HG03521 (cell line): ENCODE measurements at regions not wholly inside any gene's neighbourhood (a gene's known extent, or its start where the extent isn't known, plus 50 kb on each side); places are given as distances from the start of the nearest gene placed in this dataset.

ENCODE experiments used
- ATAC-seq: cut with Tn5 transposase; IDR thresholded peaks from one replicate; pipeline ENCODE4 v1.9.1; 2021; ENCODE audit warnings: mild to moderate bottlenecking, moderate library complexity; ENCODE audit not compliant: unreplicated experiment

DNA sequence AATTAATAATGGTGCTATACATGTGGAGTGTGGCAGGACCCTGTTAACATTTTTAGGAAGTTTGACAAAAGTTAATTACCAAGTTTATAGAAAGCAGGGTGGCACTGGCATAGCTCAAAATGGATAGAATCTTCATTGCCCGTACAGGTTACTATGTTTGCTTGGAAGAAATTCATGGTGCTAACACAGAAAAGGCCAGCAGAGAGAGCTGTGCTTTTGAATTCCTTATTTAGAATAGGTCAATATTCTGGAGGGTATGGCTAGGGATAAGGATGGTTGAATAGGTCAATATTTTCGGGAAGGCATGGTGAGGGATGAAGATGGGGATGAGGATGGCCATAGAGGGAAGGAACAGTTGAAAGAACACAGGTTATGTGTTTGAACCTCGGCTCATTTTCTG lies 345.1 kb downstream of the LMO4 start:
- no peak for ATAC-seq

GRCh38 chr1:87674791-87675190 lies 346.1 kb downstream of the LMO4 start:
- ATAC-seq = no peak

- no peak for ATAC-seq
Observed at GRCh38 chr1:87678266-87678665, 349.6 kb downstream of the LMO4 start.

DNA sequence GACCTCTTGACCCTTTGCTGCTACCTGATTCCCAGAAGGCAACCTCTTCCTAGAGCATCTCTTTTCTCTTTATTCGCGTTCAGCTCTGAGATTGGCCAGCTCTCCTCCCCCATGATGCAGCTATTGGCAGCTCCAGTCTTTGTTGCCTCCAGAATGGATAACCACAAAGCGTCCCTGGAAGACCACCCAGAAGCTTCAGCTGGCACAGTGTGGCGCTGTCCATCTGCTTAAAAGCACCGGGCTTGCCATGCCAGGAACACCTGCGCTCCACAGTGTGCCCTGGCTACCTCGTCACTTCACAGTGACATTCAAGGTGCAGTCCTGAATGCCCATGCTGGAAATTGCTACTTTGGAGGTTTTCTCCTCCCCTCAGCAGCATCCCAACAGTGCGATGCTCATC lies 353.9 kb downstream of the LMO4 start:
- no peak for ATAC-seq

DNA sequence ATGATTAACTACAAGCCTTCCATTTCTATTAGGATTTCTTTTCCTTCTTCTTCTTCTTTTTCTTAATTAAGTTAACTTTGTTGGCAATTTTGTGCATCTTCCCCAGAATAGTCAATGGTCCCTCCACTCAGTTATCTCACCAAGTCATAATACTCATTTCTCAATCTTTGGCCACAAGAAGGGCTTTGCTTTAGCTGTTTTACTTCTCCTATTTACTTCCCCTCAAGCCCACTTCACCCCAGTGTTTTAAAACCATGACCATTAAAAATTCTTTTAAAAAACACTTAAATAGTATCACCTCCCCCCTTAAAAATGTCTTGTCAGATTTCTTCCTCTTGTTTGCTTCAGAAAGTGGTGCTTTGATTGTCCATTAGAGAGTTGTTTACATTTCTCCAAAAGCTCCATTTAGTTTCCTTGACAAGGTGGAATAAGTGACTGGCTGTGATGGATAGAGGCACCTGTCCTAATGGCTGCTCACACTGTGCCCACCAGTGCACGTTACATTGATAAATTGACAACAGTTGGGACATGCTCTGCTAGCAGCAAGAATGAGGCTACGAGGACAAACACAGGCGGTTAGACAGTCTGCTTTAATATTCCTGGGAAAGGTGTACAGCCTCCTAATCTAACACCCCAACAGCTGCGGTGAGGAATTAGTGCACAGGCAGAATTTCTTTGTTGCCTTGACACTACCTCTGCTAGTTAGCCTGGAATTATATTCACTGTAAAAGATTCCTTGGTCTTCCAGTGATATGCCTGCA lies 354.7 kb downstream of the LMO4 start:
- ATAC-seq = no peak

GRCh38 chr1:87684194-87684593 lies 355.5 kb downstream of the LMO4 start:
- no peak for ATAC-seq

- no peak for ATAC-seq
Observed at GRCh38 chr1:87684713-87685205, 356.1 kb downstream of the LMO4 start.

DNA sequence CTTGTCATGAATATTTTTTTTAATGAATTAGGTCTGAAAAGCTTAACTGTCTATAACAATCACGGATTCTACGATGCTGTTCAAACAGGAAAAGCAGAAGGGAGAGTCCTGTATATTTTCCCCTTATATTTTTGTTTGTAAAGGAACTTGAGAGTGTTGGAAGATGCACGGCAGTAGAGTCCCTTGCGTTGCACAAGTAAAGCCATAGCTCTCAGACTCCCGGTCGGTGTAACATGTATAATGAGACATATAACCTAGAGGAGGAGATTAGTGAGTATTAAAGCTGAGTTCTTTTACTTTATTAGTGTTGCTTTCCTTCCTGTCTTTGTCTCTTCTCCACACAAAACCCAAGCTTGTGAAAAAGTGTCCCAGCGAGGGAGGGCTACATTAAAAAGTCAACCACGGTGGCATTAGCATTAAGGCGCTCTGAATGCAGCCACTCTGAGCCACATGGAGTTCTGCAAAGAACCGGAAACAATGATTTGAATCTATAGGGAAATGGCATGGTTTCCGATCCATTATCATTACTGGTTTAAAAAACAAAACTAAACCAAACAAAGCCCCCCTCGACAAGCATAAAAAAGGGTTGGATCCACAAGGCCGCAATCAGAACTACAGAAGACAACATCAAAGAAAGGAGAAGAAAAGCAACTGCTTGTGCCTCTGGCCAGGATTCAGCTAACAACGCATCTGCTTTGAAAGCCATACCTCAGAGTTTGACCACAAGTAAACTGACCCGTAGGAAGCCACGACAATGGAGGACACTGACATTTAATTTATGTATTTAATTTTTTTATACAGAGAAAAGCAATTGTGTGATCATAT lies 356.8 kb downstream of the LMO4 start:
- no peak for ATAC-seq

- ATAC-seq = no peak
Observed at GRCh38 chr1:87686136-87686495, 357.4 kb downstream of the LMO4 start.

DNA sequence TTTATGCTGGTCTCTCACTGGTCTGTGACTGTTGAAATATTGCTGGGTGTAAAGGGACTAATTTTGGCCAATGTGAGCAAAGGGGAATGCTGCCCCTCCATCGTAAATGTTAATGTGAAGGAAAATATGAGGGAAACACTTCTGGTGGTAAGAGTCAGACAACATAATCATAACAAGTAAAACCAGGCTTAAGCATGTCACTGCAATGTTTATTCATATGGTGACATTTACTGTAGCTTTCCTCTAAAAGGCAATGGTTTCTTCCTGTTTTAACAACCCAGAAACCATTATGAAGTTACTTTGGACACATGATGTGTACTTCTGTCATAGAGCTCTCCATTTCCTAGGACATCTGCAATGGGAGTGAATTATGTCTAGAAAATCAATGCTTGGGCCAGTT lies 358.0 kb downstream of the LMO4 start:
- no peak for ATAC-seq

DNA sequence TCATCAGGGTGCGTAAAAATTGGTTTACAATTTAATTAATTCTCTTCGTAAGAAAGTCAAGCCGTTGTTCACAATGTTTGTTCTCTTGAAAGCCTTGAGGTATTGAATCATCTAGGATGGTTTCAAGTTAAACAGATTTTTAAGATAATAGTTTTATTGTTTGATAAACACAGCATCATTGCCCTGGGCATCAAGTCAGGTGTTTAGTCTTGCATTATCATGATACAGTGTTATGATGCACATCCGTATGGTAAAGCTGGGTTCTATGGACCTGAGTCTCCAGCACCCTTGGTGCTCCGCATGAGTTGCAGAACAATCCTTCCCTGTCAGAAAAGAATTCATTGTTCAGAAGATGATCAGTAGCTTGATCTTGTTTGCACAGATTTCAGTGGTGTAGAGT lies 359.5 kb downstream of the LMO4 start:
- ATAC-seq = no peak

- no peak for ATAC-seq
Observed at GRCh38 chr1:87689487-87689886, 360.8 kb downstream of the LMO4 start.

- no peak for ATAC-seq
Observed at GRCh38 chr1:87696483-87696882, 367.8 kb downstream of the LMO4 start.

GRCh38 chr1:87702455-87702854 lies 373.8 kb downstream of the LMO4 start:
- ATAC-seq = no peak

GRCh38 chr1:87705233-87705632 lies 376.6 kb downstream of the LMO4 start:
- ATAC-seq = no peak

GRCh38 chr1:87706203-87706602 lies 377.5 kb downstream of the LMO4 start:
- ATAC-seq = no peak

DNA sequence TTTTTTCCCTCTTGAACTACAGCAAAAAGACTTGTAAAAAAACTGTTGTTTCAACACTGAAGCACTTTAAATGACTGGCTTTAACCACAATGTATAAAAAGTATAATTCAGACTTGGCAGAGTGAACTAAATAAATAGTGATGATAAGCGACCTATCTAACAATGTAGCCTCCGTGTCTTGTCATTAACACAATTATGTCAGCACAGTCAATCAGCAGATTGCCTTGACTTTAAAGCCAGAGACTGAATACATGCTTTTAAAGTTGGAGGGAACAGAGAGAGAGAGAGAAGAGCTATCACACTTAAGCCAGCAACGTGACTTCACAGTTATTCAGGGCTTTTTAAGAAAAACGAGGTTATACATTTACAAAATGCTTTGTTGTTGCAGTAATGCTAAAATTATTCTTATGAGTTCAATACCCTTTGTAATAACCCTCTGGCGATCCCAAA lies 378.1 kb downstream of the LMO4 start:
- ATAC-seq = no peak

GRCh38 chr1:87707411-87707810 lies 378.7 kb downstream of the LMO4 start:
- no peak for ATAC-seq

GRCh38 chr1:87712261-87713010 lies 383.8 kb downstream of the LMO4 start:
- no peak for ATAC-seq

GRCh38 chr1:87714278-87714677 lies 385.6 kb downstream of the LMO4 start:
- ATAC-seq = no peak

GRCh38 chr1:87715052-87715451 lies 386.4 kb downstream of the LMO4 start:
- ATAC-seq = no peak
